ENCODE measurements at regions not wholly inside any gene's neighbourhood (a gene's known extent, or its start where the extent isn't known, plus 50 kb on each side); places are given as distances from the start of the nearest gene placed in this dataset.

DNA sequence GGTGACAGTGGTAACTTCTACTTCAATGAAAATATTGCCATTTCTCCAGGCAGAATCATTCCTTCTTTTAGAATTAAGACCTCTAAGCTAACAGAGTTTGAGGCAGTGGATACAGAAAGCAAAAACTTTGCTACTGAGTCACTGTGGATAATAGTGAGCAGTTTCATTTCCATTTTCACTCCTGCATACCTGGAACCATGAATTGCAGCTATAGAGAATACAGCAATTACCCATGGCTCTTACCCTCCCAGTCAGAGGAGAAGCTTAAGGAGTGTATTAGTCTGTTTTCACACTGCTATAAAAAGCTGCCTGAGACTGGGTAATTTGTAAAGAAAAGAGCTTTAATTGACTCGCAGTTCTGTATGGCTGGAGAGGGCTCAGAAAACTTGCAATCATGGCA is 531.4 kb upstream of the CNTNAP5 start:
- TF ChIP-seq, protein P1, sequence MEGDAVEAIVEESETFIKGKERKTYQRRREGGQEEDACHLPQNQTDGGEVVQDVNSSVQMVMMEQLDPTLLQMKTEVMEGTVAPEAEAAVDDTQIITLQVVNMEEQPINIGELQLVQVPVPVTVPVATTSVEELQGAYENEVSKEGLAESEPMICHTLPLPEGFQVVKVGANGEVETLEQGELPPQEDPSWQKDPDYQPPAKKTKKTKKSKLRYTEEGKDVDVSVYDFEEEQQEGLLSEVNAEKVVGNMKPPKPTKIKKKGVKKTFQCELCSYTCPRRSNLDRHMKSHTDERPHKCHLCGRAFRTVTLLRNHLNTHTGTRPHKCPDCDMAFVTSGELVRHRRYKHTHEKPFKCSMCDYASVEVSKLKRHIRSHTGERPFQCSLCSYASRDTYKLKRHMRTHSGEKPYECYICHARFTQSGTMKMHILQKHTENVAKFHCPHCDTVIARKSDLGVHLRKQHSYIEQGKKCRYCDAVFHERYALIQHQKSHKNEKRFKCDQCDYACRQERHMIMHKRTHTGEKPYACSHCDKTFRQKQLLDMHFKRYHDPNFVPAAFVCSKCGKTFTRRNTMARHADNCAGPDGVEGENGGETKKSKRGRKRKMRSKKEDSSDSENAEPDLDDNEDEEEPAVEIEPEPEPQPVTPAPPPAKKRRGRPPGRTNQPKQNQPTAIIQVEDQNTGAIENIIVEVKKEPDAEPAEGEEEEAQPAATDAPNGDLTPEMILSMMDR (IDR thresholded peaks at IDR 0.05): no peak
- TF ChIP-seq, protein P2, sequence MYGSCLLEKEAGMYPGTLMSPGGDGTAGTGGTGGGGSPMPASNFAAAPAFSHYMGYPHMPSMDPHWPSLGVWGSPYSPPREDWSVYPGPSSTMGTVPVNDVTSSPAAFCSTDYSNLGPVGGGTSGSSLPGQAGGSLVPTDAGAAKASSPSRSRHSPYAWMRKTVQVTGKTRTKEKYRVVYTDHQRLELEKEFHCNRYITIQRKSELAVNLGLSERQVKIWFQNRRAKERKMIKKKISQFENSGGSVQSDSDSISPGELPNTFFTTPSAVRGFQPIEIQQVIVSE (CRISPR knock-in tag; IDR thresholded peaks at IDR 0.05; ENCODE audit: borderline replicate concordance): no peak
- TF ChIP-seq GTF2I (CRISPR knock-in tag; conservative IDR thresholded peaks at IDR 0.05) (no peak), ZNF121 (CRISPR knock-in tag; IDR thresholded peaks at IDR 0.05) (no peak), NR2C2 (CRISPR knock-in tag; IDR thresholded peaks at IDR 0.05) (no peak), ZNF416 (CRISPR knock-in tag; IDR thresholded peaks at IDR 0.05) (no peak), CREM (CRISPR knock-in tag; IDR thresholded peaks at IDR 0.05) (no peak)
- TF ChIP-seq, protein P3, sequence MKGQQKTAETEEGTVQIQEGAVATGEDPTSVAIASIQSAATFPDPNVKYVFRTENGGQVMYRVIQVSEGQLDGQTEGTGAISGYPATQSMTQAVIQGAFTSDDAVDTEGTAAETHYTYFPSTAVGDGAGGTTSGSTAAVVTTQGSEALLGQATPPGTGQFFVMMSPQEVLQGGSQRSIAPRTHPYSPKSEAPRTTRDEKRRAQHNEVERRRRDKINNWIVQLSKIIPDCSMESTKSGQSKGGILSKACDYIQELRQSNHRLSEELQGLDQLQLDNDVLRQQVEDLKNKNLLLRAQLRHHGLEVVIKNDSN (CRISPR knock-in tag; IDR thresholded peaks at IDR 0.05): no peak
- TF ChIP-seq, protein P4, sequence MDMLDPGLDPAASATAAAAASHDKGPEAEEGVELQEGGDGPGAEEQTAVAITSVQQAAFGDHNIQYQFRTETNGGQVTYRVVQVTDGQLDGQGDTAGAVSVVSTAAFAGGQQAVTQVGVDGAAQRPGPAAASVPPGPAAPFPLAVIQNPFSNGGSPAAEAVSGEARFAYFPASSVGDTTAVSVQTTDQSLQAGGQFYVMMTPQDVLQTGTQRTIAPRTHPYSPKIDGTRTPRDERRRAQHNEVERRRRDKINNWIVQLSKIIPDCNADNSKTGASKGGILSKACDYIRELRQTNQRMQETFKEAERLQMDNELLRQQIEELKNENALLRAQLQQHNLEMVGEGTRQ (CRISPR knock-in tag; IDR thresholded peaks at IDR 0.05): no peak
- TF ChIP-seq, protein P5, sequence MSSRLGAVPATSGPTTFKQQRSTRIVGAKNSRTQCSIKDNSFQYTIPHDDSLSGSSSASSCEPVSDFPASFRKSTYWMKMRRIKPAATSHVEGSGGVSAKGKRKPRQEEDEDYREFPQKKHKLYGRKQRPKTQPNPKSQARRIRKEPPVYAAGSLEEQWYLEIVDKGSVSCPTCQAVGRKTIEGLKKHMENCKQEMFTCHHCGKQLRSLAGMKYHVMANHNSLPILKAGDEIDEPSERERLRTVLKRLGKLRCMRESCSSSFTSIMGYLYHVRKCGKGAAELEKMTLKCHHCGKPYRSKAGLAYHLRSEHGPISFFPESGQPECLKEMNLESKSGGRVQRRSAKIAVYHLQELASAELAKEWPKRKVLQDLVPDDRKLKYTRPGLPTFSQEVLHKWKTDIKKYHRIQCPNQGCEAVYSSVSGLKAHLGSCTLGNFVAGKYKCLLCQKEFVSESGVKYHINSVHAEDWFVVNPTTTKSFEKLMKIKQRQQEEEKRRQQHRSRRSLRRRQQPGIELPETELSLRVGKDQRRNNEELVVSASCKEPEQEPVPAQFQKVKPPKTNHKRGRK (CRISPR knock-in tag; IDR thresholded peaks at IDR 0.05; ENCODE audit: borderline replicate concordance): no peak

Measured in WTC11 (cell line).